Duodenal mucosa (tissue), 2 donors: ENCODE measurements at regions not wholly inside any gene's neighbourhood (a gene's known extent, or its start where the extent isn't known, plus 50 kb on each side); places are given as distances from the start of the nearest gene placed in this dataset.

Experiments used
- H3K27ac ChIP-seq: one replicate; pipeline ENCODE4 v1.7.0; 2013; ENCODE audit warnings: low read depth, low read length
- H3K27me3 ChIP-seq, 2 donors: one replicate each; pipeline ENCODE4 v1.7.0; 2013; ENCODE audit warnings: low read length in 2 of 2, control low read depth in 1 of 2; ENCODE audit not compliant: insufficient read depth in 2 of 2, control insufficient read depth in 1 of 2
- H3K36me3 ChIP-seq, 2 donors: one replicate each; pipeline ENCODE4 v1.7.0; 2013; ENCODE audit warnings: low read length in 2 of 2, control low read depth in 1 of 2; ENCODE audit not compliant: insufficient read depth in 2 of 2, control insufficient read depth in 1 of 2
- H3K4me1 ChIP-seq, 2 donors: one replicate each; pipeline ENCODE4 v1.7.0; 2013; ENCODE audit warnings: low read length in 2 of 2, control low read depth in 1 of 2; ENCODE audit not compliant: insufficient read depth in 2 of 2, control insufficient read depth in 1 of 2
- H3K4me3 ChIP-seq, 2 donors: one replicate each; pipeline ENCODE4 v1.7.0; 2013; ENCODE audit warnings: low read length in 2 of 2, low read depth in 1 of 2
- H3K9ac ChIP-seq, 2 donors: one replicate each; pipeline ENCODE4 v1.7.0; 2013; ENCODE audit warnings: low read length in 2 of 2, low read depth in 1 of 2
- H3K9me3 ChIP-seq, 2 donors: one replicate each; pipeline ENCODE4 v1.7.0; 2013; ENCODE audit warnings: low read length in 2 of 2, control low read depth in 1 of 2; ENCODE audit not compliant: control insufficient read depth in 1 of 2

GRCh38 chr2:9105601-9106337 lies 100.8 kb upstream of the ASAP2 start:
- Histone ChIP-seq H3K4me3 (no peak overlapping the region), H3K9ac (no peak overlapping the region), H3K4me1 (peaks cover 10 to 14% of the 10 kb centered on the region in 2 donors), H3K27me3 (no peaks in the 10 kb centered on the region), H3K27ac (no peak overlapping the region), H3K9me3 (no peaks in the 10 kb centered on the region), H3K36me3 (no peaks in the 10 kb centered on the region)

GRCh38 chr2:9103663-9104277 lies 100.3 kb upstream of the MBOAT2 start:
- Histone ChIP-seq H3K9ac (no peak overlapping the region), H3K27me3 (no peaks in the 10 kb centered on the region), H3K27ac (no peak overlapping the region), H3K36me3 (no peaks in the 10 kb centered on the region), H3K4me3 (no peak overlapping the region), H3K4me1 (peaks cover 10 to 14% of the 10 kb centered on the region in 2 donors), H3K9me3 (no peaks in the 10 kb centered on the region)

GRCh38 chr2:9102861-9103662 lies 99.6 kb upstream of the MBOAT2 start:
- Histone ChIP-seq H3K9ac (no peak overlapping the region), H3K9me3 (no peaks in the 10 kb centered on the region), H3K27ac (no peak overlapping the region), H3K4me3 (no peak overlapping the region), H3K36me3 (no peaks in the 10 kb centered on the region), H3K27me3 (no peaks in the 10 kb centered on the region), H3K4me1 (peaks cover 10 to 11% of the 10 kb centered on the region in 2 donors)

- H3K4me1 ChIP-seq = peaks cover 0 to 4% of the 10 kb centered on the region in 2 donors
- no peak overlapping the region for H3K27ac ChIP-seq
- no peak overlapping the region for H3K9ac ChIP-seq
- no peaks in the 10 kb centered on the region for H3K27me3 ChIP-seq
- no peak overlapping the region for H3K4me3 ChIP-seq
- H3K9me3 ChIP-seq = no peaks in the 10 kb centered on the region
- H3K36me3 ChIP-seq = no peaks in the 10 kb centered on the region
These were observed 98.4 kb upstream of the MBOAT2 start for GRCh38 chr2:9101763-9102425.

GRCh38 chr2:9100080-9100876 lies 96.8 kb upstream of the MBOAT2 start:
- H3K27me3 ChIP-seq = no peaks in the 10 kb centered on the region
- no peaks in the 10 kb centered on the region for H3K9me3 ChIP-seq
- H3K27ac ChIP-seq = no peak overlapping the region
- H3K4me3 ChIP-seq = no peak overlapping the region
- H3K9ac ChIP-seq = no peak overlapping the region
- H3K4me1 ChIP-seq = peaks cover 0 to 9% of the 10 kb centered on the region in 2 donors
- no peaks in the 10 kb centered on the region for H3K36me3 ChIP-seq

GRCh38 chr2:9099341-9099751 lies 95.9 kb upstream of the MBOAT2 start:
- H3K9me3 ChIP-seq = no peaks in the 10 kb centered on the region
- no peak overlapping the region for H3K9ac ChIP-seq
- H3K4me1 ChIP-seq = peaks cover 0 to 12% of the 10 kb centered on the region in 2 donors
- H3K27ac ChIP-seq = no peak overlapping the region
- H3K4me3 ChIP-seq = no peak overlapping the region
- H3K36me3 ChIP-seq = no peaks in the 10 kb centered on the region
- H3K27me3 ChIP-seq = no peaks in the 10 kb centered on the region

GRCh38 chr2:9097892-9098291 lies 94.4 kb upstream of the MBOAT2 start:
- no peaks in the 10 kb centered on the region for H3K27me3 ChIP-seq
- no peaks in the 10 kb centered on the region for H3K36me3 ChIP-seq
- no peaks in the 10 kb centered on the region for H3K9me3 ChIP-seq
- H3K9ac ChIP-seq = no peak overlapping the region
- peaks cover 0 to 12% of the 10 kb centered on the region in 2 donors for H3K4me1 ChIP-seq
- H3K4me3 ChIP-seq = no peak overlapping the region
- no peak overlapping the region for H3K27ac ChIP-seq

GRCh38 chr2:9097239-9097638 lies 93.8 kb upstream of the MBOAT2 start:
- Histone ChIP-seq H3K4me1 (peaks cover 0 to 8% of the 10 kb centered on the region in 2 donors), H3K27ac (no peak overlapping the region), H3K4me3 (no peak overlapping the region), H3K27me3 (no peaks in the 10 kb centered on the region), H3K9me3 (no peaks in the 10 kb centered on the region), H3K9ac (no peak overlapping the region), H3K36me3 (no peaks in the 10 kb centered on the region)

- H3K36me3 ChIP-seq = no peaks in the 10 kb centered on the region
- peaks cover 0 to 8% of the 10 kb centered on the region in 2 donors for H3K4me1 ChIP-seq
- H3K4me3 ChIP-seq = no peak overlapping the region
- no peak overlapping the region for H3K9ac ChIP-seq
- H3K27ac ChIP-seq = no peak overlapping the region
- H3K27me3 ChIP-seq = no peaks in the 10 kb centered on the region
- H3K9me3 ChIP-seq = no peaks in the 10 kb centered on the region
These were observed 93.3 kb upstream of the MBOAT2 start for GRCh38 chr2:9096761-9097160.
